HepG2 (cell line): ENCODE measurements at regions not wholly inside any gene's neighbourhood (a gene's known extent, or its start where the extent isn't known, plus 50 kb on each side); places are given as distances from the start of the nearest gene placed in this dataset.

ENCODE experiments used
- GTF3A ChIP-seq: sonication (generic); formaldehyde crosslinking; conservative IDR thresholded peaks from 2 replicates; pipeline ENCODE4 v1.4.0; 2020; ENCODE audit warnings: mild to moderate bottlenecking, missing genetic modification reagents
- HDAC6 ChIP-seq: fragments of 200-600 bp; sonication (generic); IDR thresholded peaks from 2 replicates; pipeline ENCODE4 v1.7.0; 2017; ENCODE audit warnings: mild to moderate bottlenecking, antibody characterized with exemption, low read length, low read depth
- HNRNPLL ChIP-seq: fragments of 200-400 bp; formaldehyde crosslinking; IDR thresholded peaks from 2 replicates; pipeline ENCODE4 v1.6.1; 2017; ENCODE audit warnings: mild to moderate bottlenecking, low read depth, low read length; ENCODE audit not compliant: poor library complexity, severe bottlenecking
- ISX ChIP-seq: sonication (generic); formaldehyde crosslinking; conservative IDR thresholded peaks from 2 replicates; pipeline ENCODE4 v1.5.0; 2020; ENCODE audit warnings: missing genetic modification reagents
- KAT8 ChIP-seq: IDR thresholded peaks from 2 replicates; pipeline ENCODE4 v1.6.1; 2016; ENCODE audit warnings: missing genetic modification reagents, missing compliant biosample characterization
- KLF12 ChIP-seq: sonication (generic); formaldehyde crosslinking; IDR thresholded peaks from 2 replicates; pipeline ENCODE4 v1.4.0; 2020; ENCODE audit warnings: missing genetic modification reagents, borderline replicate concordance
- NFRKB ChIP-seq: fragments of 450-650 bp; IDR thresholded peaks from 2 replicates; pipeline ENCODE4 v1.6.1; 2017
- NPAS2 ChIP-seq: sonication (generic); formaldehyde crosslinking; IDR thresholded peaks from 2 replicates; pipeline ENCODE4 v1.8.0; 2022; ENCODE audit warnings: mild to moderate bottlenecking, missing genetic modification reagents, borderline replicate concordance
- PCBP2 ChIP-seq: fragments of 200-400 bp; formaldehyde crosslinking; optimal IDR thresholded peaks from 2 replicates; pipeline ENCODE3; 2018; ENCODE audit warnings: low read length, low read depth; ENCODE audit not compliant: poor library complexity, severe bottlenecking
- SP1 ChIP-seq, 2 experiments: fragments of 450-650 bp in 1 of 2; sonication (generic) in 1 of 2; formaldehyde crosslinking in 1 of 2; IDR thresholded peaks; 2 replicates each; pipeline versions ENCODE4 v1.4.0 to v1.6.1; 2016 to 2020; ENCODE audit warnings: missing genetic modification reagents in 1 of 2
- ZNF558 ChIP-seq: sonication (generic); formaldehyde crosslinking; IDR thresholded peaks from 2 replicates; pipeline ENCODE4 v1.9.0; 2022; ENCODE audit warnings: mild to moderate bottlenecking, missing genetic modification reagents, borderline replicate concordance
- ZNF703 ChIP-seq: sonication (generic); formaldehyde crosslinking; IDR thresholded peaks from 2 replicates; pipeline ENCODE4 v1.5.1; 2020; ENCODE audit warnings: missing genetic modification reagents, mild to moderate bottlenecking, moderate library complexity, borderline replicate concordance
- TF ChIP-seq, protein P1 (sequence below): sonication (generic); formaldehyde crosslinking; IDR thresholded peaks from 2 replicates; pipeline ENCODE4 v1.5.0; 2020; ENCODE audit warnings: mild to moderate bottlenecking, missing genetic modification reagents, moderate library complexity
- TF ChIP-seq, protein P2 (sequence below), 2 experiments: IDR thresholded peaks; 2 replicates each; pipeline ENCODE4 v1.6.1; 2011 to 2012; ENCODE audit warnings: low read length in 2 of 2, borderline replicate concordance in 1 of 2, low read depth in 1 of 2, mild to moderate bottlenecking in 1 of 2, moderate library complexity in 1 of 2

DNA sequence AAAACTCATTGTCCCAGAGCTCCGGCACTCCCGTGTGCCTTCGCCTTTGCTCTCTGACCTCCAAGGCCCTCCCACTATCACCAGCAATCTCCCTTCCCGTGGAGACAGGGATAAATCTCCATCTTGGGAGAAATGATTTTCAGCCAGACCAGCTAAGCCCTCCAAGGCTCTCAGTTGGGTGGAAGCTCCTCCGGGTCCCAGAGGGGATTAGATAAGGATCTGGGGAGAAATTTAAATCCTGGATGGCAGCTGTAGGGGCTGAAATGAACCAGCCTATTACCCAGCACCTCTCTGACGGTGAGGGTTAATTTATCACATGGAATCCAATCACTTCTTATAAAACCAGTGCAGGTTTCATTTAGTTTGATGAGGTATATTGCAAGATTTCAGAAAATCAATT is 366.2 kb downstream of the FBXW7 start:
- TF ChIP-seq ISX (CRISPR knock-in tag): no peak
- TF ChIP-seq PCBP2: no peak
- no peak for TF ChIP-seq SP1 (IDR thresholded peaks at IDR 0.05)
- TF ChIP-seq SP1 (CRISPR knock-in tag; IDR thresholded peaks at IDR 0.05): no peak
- TF ChIP-seq NPAS2 (CRISPR knock-in tag): no peak
- no peak for TF ChIP-seq HNRNPLL
- no peak for TF ChIP-seq ZNF703
- TF ChIP-seq, protein P1, sequence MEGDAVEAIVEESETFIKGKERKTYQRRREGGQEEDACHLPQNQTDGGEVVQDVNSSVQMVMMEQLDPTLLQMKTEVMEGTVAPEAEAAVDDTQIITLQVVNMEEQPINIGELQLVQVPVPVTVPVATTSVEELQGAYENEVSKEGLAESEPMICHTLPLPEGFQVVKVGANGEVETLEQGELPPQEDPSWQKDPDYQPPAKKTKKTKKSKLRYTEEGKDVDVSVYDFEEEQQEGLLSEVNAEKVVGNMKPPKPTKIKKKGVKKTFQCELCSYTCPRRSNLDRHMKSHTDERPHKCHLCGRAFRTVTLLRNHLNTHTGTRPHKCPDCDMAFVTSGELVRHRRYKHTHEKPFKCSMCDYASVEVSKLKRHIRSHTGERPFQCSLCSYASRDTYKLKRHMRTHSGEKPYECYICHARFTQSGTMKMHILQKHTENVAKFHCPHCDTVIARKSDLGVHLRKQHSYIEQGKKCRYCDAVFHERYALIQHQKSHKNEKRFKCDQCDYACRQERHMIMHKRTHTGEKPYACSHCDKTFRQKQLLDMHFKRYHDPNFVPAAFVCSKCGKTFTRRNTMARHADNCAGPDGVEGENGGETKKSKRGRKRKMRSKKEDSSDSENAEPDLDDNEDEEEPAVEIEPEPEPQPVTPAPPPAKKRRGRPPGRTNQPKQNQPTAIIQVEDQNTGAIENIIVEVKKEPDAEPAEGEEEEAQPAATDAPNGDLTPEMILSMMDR: no peak
- TF ChIP-seq, protein P2, sequence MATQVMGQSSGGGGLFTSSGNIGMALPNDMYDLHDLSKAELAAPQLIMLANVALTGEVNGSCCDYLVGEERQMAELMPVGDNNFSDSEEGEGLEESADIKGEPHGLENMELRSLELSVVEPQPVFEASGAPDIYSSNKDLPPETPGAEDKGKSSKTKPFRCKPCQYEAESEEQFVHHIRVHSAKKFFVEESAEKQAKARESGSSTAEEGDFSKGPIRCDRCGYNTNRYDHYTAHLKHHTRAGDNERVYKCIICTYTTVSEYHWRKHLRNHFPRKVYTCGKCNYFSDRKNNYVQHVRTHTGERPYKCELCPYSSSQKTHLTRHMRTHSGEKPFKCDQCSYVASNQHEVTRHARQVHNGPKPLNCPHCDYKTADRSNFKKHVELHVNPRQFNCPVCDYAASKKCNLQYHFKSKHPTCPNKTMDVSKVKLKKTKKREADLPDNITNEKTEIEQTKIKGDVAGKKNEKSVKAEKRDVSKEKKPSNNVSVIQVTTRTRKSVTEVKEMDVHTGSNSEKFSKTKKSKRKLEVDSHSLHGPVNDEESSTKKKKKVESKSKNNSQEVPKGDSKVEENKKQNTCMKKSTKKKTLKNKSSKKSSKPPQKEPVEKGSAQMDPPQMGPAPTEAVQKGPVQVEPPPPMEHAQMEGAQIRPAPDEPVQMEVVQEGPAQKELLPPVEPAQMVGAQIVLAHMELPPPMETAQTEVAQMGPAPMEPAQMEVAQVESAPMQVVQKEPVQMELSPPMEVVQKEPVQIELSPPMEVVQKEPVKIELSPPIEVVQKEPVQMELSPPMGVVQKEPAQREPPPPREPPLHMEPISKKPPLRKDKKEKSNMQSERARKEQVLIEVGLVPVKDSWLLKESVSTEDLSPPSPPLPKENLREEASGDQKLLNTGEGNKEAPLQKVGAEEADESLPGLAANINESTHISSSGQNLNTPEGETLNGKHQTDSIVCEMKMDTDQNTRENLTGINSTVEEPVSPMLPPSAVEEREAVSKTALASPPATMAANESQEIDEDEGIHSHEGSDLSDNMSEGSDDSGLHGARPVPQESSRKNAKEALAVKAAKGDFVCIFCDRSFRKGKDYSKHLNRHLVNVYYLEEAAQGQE (IDR thresholded peaks at IDR 0.05; ENCODE audit: borderline replicate concordance in 1 of 2, low read depth in 1 of 2, low read length in 2 of 2): no peak
- no peak for TF ChIP-seq NFRKB
- no peak for TF ChIP-seq ZNF558 (CRISPR knock-in tag)
- TF ChIP-seq GTF3A (CRISPR knock-in tag): no peak
- no peak for TF ChIP-seq HDAC6
- no peak for TF ChIP-seq KLF12
- TF ChIP-seq KAT8 (CRISPR knock-in tag): no peak
